HepG2 (cell line): ENCODE measurements at regions not wholly inside any gene's neighbourhood (a gene's known extent, or its start where the extent isn't known, plus 50 kb on each side); places are given as distances from the start of the nearest gene placed in this dataset.

Experiments used
- ATF5 ChIP-seq: sonication (generic); formaldehyde crosslinking; IDR thresholded peaks from 2 replicates; pipeline ENCODE4 v1.4.0; 2020; ENCODE audit warnings: mild to moderate bottlenecking, low read depth, missing genetic modification reagents
- FOXK1 ChIP-seq: sonication (generic); formaldehyde crosslinking; IDR thresholded peaks from 2 replicates; pipeline ENCODE4 v1.4.0; 2020; ENCODE audit warnings: low read depth, missing genetic modification reagents, borderline replicate concordance
- GLMP ChIP-seq: sonication (generic); formaldehyde crosslinking; IDR thresholded peaks from 2 replicates; pipeline ENCODE4 v1.9.0; 2021; ENCODE audit warnings: missing genetic modification reagents, mild to moderate bottlenecking, borderline replicate concordance
- HMGXB4 ChIP-seq, 2 experiments: sonication (generic) in 1 of 2; formaldehyde crosslinking in 1 of 2; IDR thresholded peaks; 2 replicates each; pipeline versions ENCODE4 v1.4.0 to v1.6.1; 2018 to 2020; ENCODE audit warnings: missing genetic modification reagents in 2 of 2, borderline replicate concordance in 1 of 2, low read depth in 1 of 2, mild to moderate bottlenecking in 1 of 2, missing biosample characterization in 1 of 2
- IRF2 ChIP-seq: IDR thresholded peaks from 2 replicates; pipeline ENCODE4 v1.6.1; 2018; ENCODE audit warnings: missing genetic modification reagents, missing compliant biosample characterization
- MAZ ChIP-seq, 2 experiments: sonication (generic) in 1 of 2; formaldehyde crosslinking in 1 of 2; IDR thresholded peaks; 2 replicates each; pipeline versions ENCODE4 v1.5.0 to v1.6.1; 2012 to 2020; ENCODE audit warnings: low read depth in 2 of 2, mild to moderate bottlenecking in 2 of 2, borderline replicate concordance in 1 of 2, improper control_type of control experiment in 1 of 2, low read length in 1 of 2, missing genetic modification reagents in 1 of 2, moderate library complexity in 1 of 2
- MEF2D ChIP-seq: sonication (generic); formaldehyde crosslinking; IDR thresholded peaks from 2 replicates; pipeline ENCODE4 v1.5.1; 2020; ENCODE audit warnings: mild to moderate bottlenecking, missing genetic modification reagents
- NCOA2 ChIP-seq: sonication (generic); formaldehyde crosslinking; IDR thresholded peaks from 2 replicates; pipeline ENCODE4 v1.8.0; 2022; ENCODE audit warnings: inconsistent platforms
- NFRKB ChIP-seq: fragments of 450-650 bp; IDR thresholded peaks from 2 replicates; pipeline ENCODE4 v1.6.1; 2017
- POGZ ChIP-seq: sonication (generic); formaldehyde crosslinking; IDR thresholded peaks from 2 replicates; pipeline ENCODE4 v1.4.0; 2020; ENCODE audit warnings: mild to moderate bottlenecking, missing genetic modification reagents
- RORA ChIP-seq: sonication (generic); formaldehyde crosslinking; IDR thresholded peaks from 2 replicates; pipeline ENCODE4 v1.5.0; 2020; ENCODE audit warnings: mild to moderate bottlenecking, missing genetic modification reagents, moderate library complexity
- TFDP2 ChIP-seq: sonication (generic); formaldehyde crosslinking; IDR thresholded peaks from 2 replicates; pipeline ENCODE4 v1.4.0; 2020; ENCODE audit warnings: missing genetic modification reagents
- ZBTB25 ChIP-seq: IDR thresholded peaks from 2 replicates; pipeline ENCODE4 v1.6.1; 2018; ENCODE audit warnings: missing genetic modification reagents
- ZEB1 ChIP-seq: IDR thresholded peaks from 2 replicates; pipeline ENCODE4 v1.6.1; 2012; ENCODE audit warnings: mild to moderate bottlenecking, low read depth, inconsistent platforms; ENCODE audit not compliant: insufficient replicate concordance
- ZFP1 ChIP-seq: IDR thresholded peaks from 2 replicates; pipeline ENCODE4 v1.6.1; 2016
- ZMYM4 ChIP-seq: sonication (generic); formaldehyde crosslinking; IDR thresholded peaks from 2 replicates; pipeline ENCODE4 v1.8.1; 2023; ENCODE audit warnings: mild to moderate bottlenecking, missing genetic modification reagents
- ZNF468 ChIP-seq: sonication (generic); formaldehyde crosslinking; IDR thresholded peaks from 2 replicates; pipeline ENCODE4 v1.8.0; 2022; ENCODE audit warnings: mild to moderate bottlenecking, moderate library complexity, missing genetic modification reagents
- ZNF574 ChIP-seq: sonication (generic); formaldehyde crosslinking; IDR thresholded peaks from 2 replicates; pipeline ENCODE4 v1.4.0; 2020; ENCODE audit warnings: missing genetic modification reagents
- ZNF740 ChIP-seq: sonication (generic); formaldehyde crosslinking; IDR thresholded peaks from 2 replicates; pipeline ENCODE4 v1.4.0; 2020; ENCODE audit warnings: missing genetic modification reagents
- ZNF768 ChIP-seq: sonication (generic); formaldehyde crosslinking; IDR thresholded peaks from 2 replicates; pipeline ENCODE4 v1.4.0; 2020; ENCODE audit warnings: missing genetic modification reagents

- TF ChIP-seq ZBTB25 (CRISPR knock-in tag), result 0 out of 2 replicates have a peak, but pooled peaks have one; percentile 61
- no peak for TF ChIP-seq ZEB1
- no peak for TF ChIP-seq ATF5 (CRISPR knock-in tag)
- no peak for TF ChIP-seq MAZ (IDR thresholded peaks at IDR 0.05; ENCODE audit: borderline replicate concordance, low read depth, low read length)
- TF ChIP-seq MAZ (CRISPR knock-in tag; IDR thresholded peaks at IDR 0.05; ENCODE audit: low read depth), result peak; percentile 54; the same call in 1 of the 2 replicates
- peak; percentile 31; the same call in 1 of the 2 replicates for TF ChIP-seq NCOA2 (CRISPR knock-in tag)
- no peak for TF ChIP-seq GLMP
- TF ChIP-seq ZNF768, result peak; percentile 61; the same call in 1 of the 2 replicates
- TF ChIP-seq ZNF468 (CRISPR knock-in tag), result no peak
- no peak for TF ChIP-seq NFRKB
- TF ChIP-seq POGZ, result peak; percentile 78
- peak; percentile 56; the same call in 1 of the 2 replicates for TF ChIP-seq TFDP2 (CRISPR knock-in tag)
- TF ChIP-seq ZFP1 (CRISPR knock-in tag), result no peak
- TF ChIP-seq MEF2D (CRISPR knock-in tag), result no peak
- peak; percentile 62; the same call in 1 of the 2 replicates for TF ChIP-seq FOXK1
- no peak for TF ChIP-seq ZNF740 (CRISPR knock-in tag)
- peak; percentile 81 for TF ChIP-seq ZMYM4 (CRISPR knock-in tag)
- no peak for TF ChIP-seq RORA (CRISPR knock-in tag)
- TF ChIP-seq IRF2 (CRISPR knock-in tag), result peak; percentile 40; the same call in 1 of the 2 replicates
- peak; percentile 95 for TF ChIP-seq ZNF574
- peak; percentile 67 to 76; a peak in 2 of 4 replicates for TF ChIP-seq HMGXB4 (CRISPR knock-in tag; IDR thresholded peaks at IDR 0.05; ENCODE audit: borderline replicate concordance in 1 of 2, low read depth in 1 of 2)
These were observed 163.3 kb downstream of the CD47 start (continued) for GRCh38 chr3:107927361-107928083.
